GM23248 (cell line): ENCODE measurements at regions not wholly inside any gene's neighbourhood (a gene's known extent, or its start where the extent isn't known, plus 50 kb on each side); places are given as distances from the start of the nearest gene placed in this dataset.

ENCODE experiments used
- EZH2 ChIP-seq: fragments of 200-600 bp; sonication (generic); IDR thresholded peaks from 2 replicates; pipeline ENCODE4 v1.6.1; 2018; ENCODE audit warnings: antibody characterized with exemption, mild to moderate bottlenecking; ENCODE audit not compliant: insufficient read depth, poor library complexity, severe bottlenecking
- EZH2phosphoT487 ChIP-seq: fragments of 200-600 bp; sonication (generic); IDR thresholded peaks from 2 replicates; pipeline ENCODE4 v1.6.1; 2018; ENCODE audit warnings: antibody characterized with exemption, moderate library complexity, mild to moderate bottlenecking, low read depth; ENCODE audit not compliant: insufficient read depth

DNA sequence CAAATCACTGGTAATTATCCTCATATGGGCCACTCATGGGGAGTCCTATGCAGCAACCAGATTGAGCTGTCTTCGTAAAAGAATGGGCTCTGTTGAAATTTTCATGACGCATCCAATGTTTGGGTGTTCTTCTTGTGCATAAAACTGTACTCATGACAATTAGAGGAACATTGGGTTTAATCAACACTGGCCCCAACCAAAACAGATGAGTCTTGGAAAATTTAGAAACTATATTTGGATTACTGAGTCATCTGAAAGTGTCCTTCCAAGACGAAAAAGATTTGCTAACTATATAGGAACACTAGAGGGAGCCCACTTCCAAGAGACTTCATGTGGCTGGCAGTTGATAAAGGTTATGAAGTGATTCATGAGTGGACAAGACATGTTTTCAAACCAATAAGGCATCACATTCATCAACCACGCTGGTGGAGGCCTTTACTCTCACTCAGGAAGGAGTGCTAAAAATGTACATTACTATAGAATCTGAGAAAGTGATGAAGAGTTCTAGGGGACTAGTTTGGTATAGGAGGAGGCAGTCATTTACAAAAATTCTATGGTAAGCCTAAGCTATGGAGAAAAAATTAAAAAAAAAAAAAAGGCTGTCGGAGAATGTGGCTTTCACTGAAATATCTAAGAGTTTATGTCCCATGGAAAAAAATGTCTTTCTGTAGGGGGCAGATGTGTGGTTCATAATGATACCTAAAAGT is 313.5 kb downstream of the PRDM9 start:
- TF ChIP-seq EZH2: no peak
- no peak for TF ChIP-seq EZH2phosphoT487
